ENCODE measurements at regions not wholly inside any gene's neighbourhood (a gene's known extent, or its start where the extent isn't known, plus 50 kb on each side); places are given as distances from the start of the nearest gene placed in this dataset.

- TF ChIP-seq CTCF (conservative IDR thresholded peaks at IDR 0.05; ENCODE audit: low read depth, low read length) (no peak), EZH2 (IDR thresholded peaks at IDR 0.05; ENCODE audit: borderline replicate concordance, low read depth, low read length, poor library complexity, severe bottlenecking) (no peak)
- H3K4me3 ChIP-seq (ENCODE audit: low read depth, low read length, poor library complexity, severe bottlenecking), result no peak overlapping the region
- H3K4me1 ChIP-seq (ENCODE audit: insufficient read depth, low read length, poor library complexity, severe bottlenecking), result no peaks in the 10 kb centered on the region
- BruUV-seq (replicated peaks), result no TSS peak
- no peaks in the 10 kb centered on the region for H3K36me3 ChIP-seq (ENCODE audit: insufficient read depth, low read length, poor library complexity, severe bottlenecking)
- H3K9me3 ChIP-seq (ENCODE audit: low read depth, low read length, poor library complexity, severe bottlenecking), result no peaks in the 10 kb centered on the region
- POLR2A ChIA-PET (ENCODE audit: low non-redundant PET), result no interaction called here
- intact Hi-C loops (cut with micrococcal nuclease; ENCODE audit: unreplicated experiment), result no loop called here
- no peaks in the 10 kb centered on the region for H3K27me3 ChIP-seq (replicated peaks; ENCODE audit: insufficient read depth, low read depth, low read length, poor library complexity)
- no peak overlapping the region for H3K27ac ChIP-seq (ENCODE audit: low read depth, low read length, poor library complexity, severe bottlenecking)
- CTCF ChIA-PET, result no interaction called here
- DNase-seq (ENCODE audit: low spot score), result no peak
Observed at GRCh38 chr3:176632925-176633324, 564.4 kb downstream of the TBL1XR1 start.

- CTCF ChIA-PET, result no interaction called here
- Histone ChIP-seq H3K27me3 (replicated peaks; ENCODE audit: insufficient read depth, low read depth, low read length, poor library complexity) (no peaks in the 10 kb centered on the region), H3K27ac (ENCODE audit: low read depth, low read length, poor library complexity, severe bottlenecking) (no peak overlapping the region), H3K4me3 (ENCODE audit: low read depth, low read length, poor library complexity, severe bottlenecking) (no peak overlapping the region), H3K9me3 (ENCODE audit: low read depth, low read length, poor library complexity, severe bottlenecking) (no peaks in the 10 kb centered on the region), H3K36me3 (ENCODE audit: insufficient read depth, low read length, poor library complexity, severe bottlenecking) (no peaks in the 10 kb centered on the region), H3K4me1 (ENCODE audit: insufficient read depth, low read length, poor library complexity, severe bottlenecking) (no peaks in the 10 kb centered on the region)
- POLR2A ChIA-PET (ENCODE audit: low non-redundant PET), result no interaction called here
- BruUV-seq (replicated peaks), result no TSS peak
- intact Hi-C loops (cut with micrococcal nuclease; ENCODE audit: unreplicated experiment), result no loop called here
- no peak for DNase-seq (ENCODE audit: low spot score)
- TF ChIP-seq EZH2 (IDR thresholded peaks at IDR 0.05; ENCODE audit: borderline replicate concordance, low read depth, low read length, poor library complexity, severe bottlenecking) (no peak), CTCF (conservative IDR thresholded peaks at IDR 0.05; ENCODE audit: low read depth, low read length) (no peak)
Observed at GRCh38 chr3:176631165-176631564, 566.1 kb downstream of the TBL1XR1 start.

GRCh38 chr3:176628101-176628639 is 569.1 kb downstream of the TBL1XR1 start:
- ChIA-PET CTCF (no interaction called here), POLR2A (ENCODE audit: low non-redundant PET) (interaction anchor here (0.7 kb wide), 1 partner anchor 1248 kb away, joined by 5 read pairs; no protein-coding TSS in a partner anchor)

More at GRCh38 chr3:176628101-176628639, 569.1 kb downstream of the TBL1XR1 start:
- Histone ChIP-seq H3K27ac (ENCODE audit: low read depth, low read length, poor library complexity, severe bottlenecking) (no peak overlapping the region), H3K9me3 (ENCODE audit: low read depth, low read length, poor library complexity, severe bottlenecking) (no peaks in the 10 kb centered on the region), H3K27me3 (replicated peaks; ENCODE audit: insufficient read depth, low read depth, low read length, poor library complexity) (no peaks in the 10 kb centered on the region), H3K4me3 (ENCODE audit: low read depth, low read length, poor library complexity, severe bottlenecking) (no peak overlapping the region), H3K36me3 (ENCODE audit: insufficient read depth, low read length, poor library complexity, severe bottlenecking) (no peaks in the 10 kb centered on the region), H3K4me1 (ENCODE audit: insufficient read depth, low read length, poor library complexity, severe bottlenecking) (no peaks in the 10 kb centered on the region)
- DNase-seq (ENCODE audit: low spot score), result no peak
- TF ChIP-seq CTCF (conservative IDR thresholded peaks at IDR 0.05; ENCODE audit: low read depth, low read length) (no peak), EZH2 (IDR thresholded peaks at IDR 0.05; ENCODE audit: borderline replicate concordance, low read depth, low read length, poor library complexity, severe bottlenecking) (no peak)
- intact Hi-C loops (cut with micrococcal nuclease; ENCODE audit: unreplicated experiment), result no loop called here
- no TSS peak for BruUV-seq (replicated peaks)
